ENCODE measurements at regions not wholly inside any gene's neighbourhood (a gene's known extent, or its start where the extent isn't known, plus 50 kb on each side); places are given as distances from the start of the nearest gene placed in this dataset.
A peak's percentile ranks its signal among the peaks of the same experiment; 100 is the strongest.

GRCh38 chr13:29994911-29995595 is 144.6 kb upstream of the UBL3 start:
- no peak for TF ChIP-seq Cebpa-rat (IDR thresholded peaks at IDR 0.05)
- Histone ChIP-seq H3K36me3 (no peaks in the 10 kb centered on the region), H3K27ac (peak overlapping the region; percentile 92), H3K9ac (peak overlapping the region; percentile 75; the same call in 1 of the 2 replicates), H3K4me1 (peaks cover 41% of the 10 kb centered on the region), H3K4me3 (no peak overlapping the region), H3K27me3 (no peaks in the 10 kb centered on the region), H3K4me2 (peak overlapping the region; percentile 88), H4K20me1 (no peaks in the 10 kb centered on the region), H3K9me3 (no peaks in the 10 kb centered on the region)

- no peaks in the 10 kb centered on the region for H3K36me3 ChIP-seq
- no peaks in the 10 kb centered on the region for H3K27me3 ChIP-seq
- peak overlapping the region; percentile 92 for H3K27ac ChIP-seq
- peak overlapping the region; percentile 88 for H3K4me2 ChIP-seq
- H3K9me3 ChIP-seq: peaks cover 5% of the 10 kb centered on the region
- no peak for TF ChIP-seq Cebpa-rat (IDR thresholded peaks at IDR 0.05)
- peak overlapping the region; percentile 23 for H3K4me3 ChIP-seq
- H4K20me1 ChIP-seq: no peaks in the 10 kb centered on the region
- H3K4me1 ChIP-seq: peaks cover 41% of the 10 kb centered on the region
- H3K9ac ChIP-seq: peak overlapping the region; percentile 75
Measured at GRCh38 chr13:29993716-29994488, 143.5 kb upstream of the UBL3 start.

- H4K20me1 ChIP-seq: no peaks in the 10 kb centered on the region
- peak overlapping the region; percentile 92 for H3K27ac ChIP-seq
- H3K4me1 ChIP-seq: peaks cover 41% of the 10 kb centered on the region
- H3K36me3 ChIP-seq: no peaks in the 10 kb centered on the region
- TF ChIP-seq Cebpa-rat (IDR thresholded peaks at IDR 0.05): no peak
- peak overlapping the region; percentile 75; the same call in 1 of the 2 replicates for H3K9ac ChIP-seq
- no peak overlapping the region for H3K4me3 ChIP-seq
- peaks cover 13% of the 10 kb centered on the region for H3K9me3 ChIP-seq
- H3K4me2 ChIP-seq: peak overlapping the region; percentile 88
- H3K27me3 ChIP-seq: no peaks in the 10 kb centered on the region
Measured at GRCh38 chr13:29993196-29993595, 142.8 kb upstream of the UBL3 start.

- H3K4me2 ChIP-seq: no peak overlapping the region
- H3K4me1 ChIP-seq: peaks cover 41% of the 10 kb centered on the region
- H3K4me3 ChIP-seq: no peak overlapping the region
- H3K36me3 ChIP-seq: no peaks in the 10 kb centered on the region
- no peaks in the 10 kb centered on the region for H4K20me1 ChIP-seq
- H3K27ac ChIP-seq: no peak overlapping the region
- no peaks in the 10 kb centered on the region for H3K27me3 ChIP-seq
- H3K9me3 ChIP-seq: peaks cover 30% of the 10 kb centered on the region
- no peak for TF ChIP-seq Cebpa-rat (IDR thresholded peaks at IDR 0.05)
- H3K9ac ChIP-seq: no peak overlapping the region
Measured at GRCh38 chr13:29991343-29991742, 140.9 kb upstream of the UBL3 start.

GRCh38 chr13:29987340-29987739 is 136.9 kb upstream of the UBL3 start:
- no peak overlapping the region for H3K27ac ChIP-seq
- peaks cover 4% of the 10 kb centered on the region for H3K4me1 ChIP-seq
- H3K36me3 ChIP-seq: no peaks in the 10 kb centered on the region
- no peaks in the 10 kb centered on the region for H4K20me1 ChIP-seq
- TF ChIP-seq Cebpa-rat (IDR thresholded peaks at IDR 0.05): no peak
- peaks cover 30% of the 10 kb centered on the region for H3K9me3 ChIP-seq
- H3K4me3 ChIP-seq: no peak overlapping the region
- no peak overlapping the region for H3K4me2 ChIP-seq
- H3K9ac ChIP-seq: no peak overlapping the region
- H3K27me3 ChIP-seq: no peaks in the 10 kb centered on the region

- no peaks in the 10 kb centered on the region; the same call in 1 of the 2 replicates for H3K4me1 ChIP-seq
- no peak for TF ChIP-seq Cebpa-rat (IDR thresholded peaks at IDR 0.05)
- H3K9me3 ChIP-seq: peaks cover 5% of the 10 kb centered on the region
- no peak overlapping the region for H3K4me3 ChIP-seq
- no peak overlapping the region for H3K4me2 ChIP-seq
- no peaks in the 10 kb centered on the region for H3K36me3 ChIP-seq
- H4K20me1 ChIP-seq: no peaks in the 10 kb centered on the region
- H3K27me3 ChIP-seq: no peaks in the 10 kb centered on the region
- H3K27ac ChIP-seq: no peak overlapping the region
- no peak overlapping the region for H3K9ac ChIP-seq
Measured at GRCh38 chr13:29980339-29980738, 129.9 kb upstream of the UBL3 start.

- H3K4me2 ChIP-seq: no peak overlapping the region
- no peaks in the 10 kb centered on the region for H4K20me1 ChIP-seq
- peaks cover 5% of the 10 kb centered on the region for H3K9me3 ChIP-seq
- H3K27ac ChIP-seq: no peak overlapping the region
- H3K9ac ChIP-seq: no peak overlapping the region
- no peak overlapping the region for H3K4me3 ChIP-seq
- no peak for TF ChIP-seq Cebpa-rat (IDR thresholded peaks at IDR 0.05)
- H3K4me1 ChIP-seq: no peaks in the 10 kb centered on the region; the same call in 1 of the 2 replicates
- no peaks in the 10 kb centered on the region for H3K27me3 ChIP-seq
- no peaks in the 10 kb centered on the region for H3K36me3 ChIP-seq
Measured at GRCh38 chr13:29978211-29978610, 127.8 kb upstream of the UBL3 start.

GRCh38 chr13:29977476-29978120 is 127.2 kb upstream of the UBL3 start:
- Histone ChIP-seq H3K27me3 (no peaks in the 10 kb centered on the region), H3K27ac (no peak overlapping the region), H3K4me1 (no peaks in the 10 kb centered on the region; the same call in 1 of the 2 replicates), H3K9ac (no peak overlapping the region), H3K36me3 (no peaks in the 10 kb centered on the region), H4K20me1 (no peaks in the 10 kb centered on the region), H3K9me3 (peaks cover 5% of the 10 kb centered on the region), H3K4me2 (no peak overlapping the region), H3K4me3 (no peak overlapping the region)
- no peak for TF ChIP-seq Cebpa-rat (IDR thresholded peaks at IDR 0.05)

GRCh38 chr13:29976535-29976934 is 126.1 kb upstream of the UBL3 start:
- Histone ChIP-seq H3K27ac (no peak overlapping the region), H3K4me3 (no peak overlapping the region), H3K4me1 (no peaks in the 10 kb centered on the region; the same call in 1 of the 2 replicates), H3K9me3 (peaks cover 3% of the 10 kb centered on the region), H4K20me1 (no peaks in the 10 kb centered on the region), H3K4me2 (no peak overlapping the region), H3K27me3 (no peaks in the 10 kb centered on the region), H3K9ac (no peak overlapping the region), H3K36me3 (no peaks in the 10 kb centered on the region)
- TF ChIP-seq Cebpa-rat (IDR thresholded peaks at IDR 0.05): no peak

- no peak for TF ChIP-seq Cebpa-rat (IDR thresholded peaks at IDR 0.05)
- Histone ChIP-seq H3K27ac (no peak overlapping the region), H3K4me3 (no peak overlapping the region), H3K27me3 (no peaks in the 10 kb centered on the region), H3K4me1 (no peaks in the 10 kb centered on the region; the same call in 1 of the 2 replicates), H3K4me2 (no peak overlapping the region), H3K9ac (no peak overlapping the region), H3K9me3 (no peaks in the 10 kb centered on the region; the same call in 1 of the 2 replicates), H4K20me1 (no peaks in the 10 kb centered on the region), H3K36me3 (no peaks in the 10 kb centered on the region)
Measured at GRCh38 chr13:29975283-29975682, 124.9 kb upstream of the UBL3 start.
